ENCODE measurements at regions not wholly inside any gene's neighbourhood (a gene's known extent, or its start where the extent isn't known, plus 50 kb on each side); places are given as distances from the start of the nearest gene placed in this dataset.
"Not testable (repeated sequence)": the region's sequence is repeated elsewhere in the genome, so short reads cannot be mapped to it uniquely, and the experiment has no call there.

GRCh38 chr10:25811052-25811685, 122.9 kb upstream of the MYO3A start:
- FAIRE-seq, result no peak

DNA sequence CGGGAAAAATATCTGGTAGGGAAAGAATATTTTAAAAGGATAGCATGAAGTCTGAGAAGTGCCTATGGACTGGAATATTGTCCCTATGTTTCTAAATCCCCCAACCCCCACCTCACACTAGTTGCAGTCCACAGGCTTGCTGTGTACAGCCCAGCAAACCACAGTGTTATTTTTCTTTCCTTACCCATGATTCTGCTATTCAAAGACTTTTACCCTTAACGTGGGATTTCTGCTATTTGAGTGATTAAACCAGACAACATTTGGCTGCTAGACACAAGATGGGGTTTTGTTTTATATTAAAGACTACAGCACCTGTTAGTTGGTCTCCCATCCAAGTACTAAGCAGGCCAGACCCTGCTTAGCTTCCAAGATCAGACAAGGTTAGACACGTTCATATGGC, 120.5 kb upstream of the MYO3A start:
- no peak for FAIRE-seq

GRCh38 chr10:25815236-25815635, 118.8 kb upstream of the MYO3A start:
- no peak for FAIRE-seq

GRCh38 chr10:25815999-25816768, 117.8 kb upstream of the MYO3A start:
- no peak for FAIRE-seq

- no peak for FAIRE-seq
Observed at GRCh38 chr10:25817200-25817599, 116.8 kb upstream of the MYO3A start.

- FAIRE-seq, result no peak
Observed at GRCh38 chr10:25818751-25819150, 115.3 kb upstream of the MYO3A start.

- no peak for FAIRE-seq
Observed at GRCh38 chr10:25820472-25820871, 113.6 kb upstream of the MYO3A start.

GRCh38 chr10:25820874-25821273, 113.2 kb upstream of the MYO3A start:
- no peak for FAIRE-seq

GRCh38 chr10:25824050-25824449, 110.0 kb upstream of the MYO3A start:
- no peak for FAIRE-seq

GRCh38 chr10:25828475-25828874, 105.6 kb upstream of the MYO3A start:
- FAIRE-seq, result no peak

GRCh38 chr10:25831080-25831479, 102.9 kb upstream of the MYO3A start:
- no peak for FAIRE-seq

- FAIRE-seq, result no peak
Observed at GRCh38 chr10:25839683-25840082, 94.3 kb upstream of the MYO3A start.

- not testable (repeated sequence) for FAIRE-seq
Observed at GRCh38 chr10:25840875-25841274, 93.2 kb upstream of the MYO3A start.

DNA sequence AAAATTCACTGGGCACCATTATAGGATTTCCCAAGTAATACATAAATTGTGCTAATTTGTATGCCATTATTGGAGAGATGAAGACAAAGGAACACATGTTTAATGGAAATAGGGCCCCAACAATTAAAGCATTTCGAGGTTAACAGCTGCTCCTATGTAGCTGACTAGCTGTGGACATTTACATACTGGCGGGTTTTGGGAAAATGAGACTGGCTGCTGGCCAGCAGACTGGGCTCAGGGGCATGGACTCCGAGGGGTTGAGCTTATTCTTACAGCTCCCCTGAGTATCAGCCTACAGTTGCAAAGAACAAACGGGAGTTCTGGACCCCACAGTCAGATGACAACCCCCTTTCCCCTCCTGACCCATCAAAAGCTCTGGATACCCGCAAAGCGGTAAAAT, 91.9 kb upstream of the MYO3A start:
- FAIRE-seq, result no peak

DNA sequence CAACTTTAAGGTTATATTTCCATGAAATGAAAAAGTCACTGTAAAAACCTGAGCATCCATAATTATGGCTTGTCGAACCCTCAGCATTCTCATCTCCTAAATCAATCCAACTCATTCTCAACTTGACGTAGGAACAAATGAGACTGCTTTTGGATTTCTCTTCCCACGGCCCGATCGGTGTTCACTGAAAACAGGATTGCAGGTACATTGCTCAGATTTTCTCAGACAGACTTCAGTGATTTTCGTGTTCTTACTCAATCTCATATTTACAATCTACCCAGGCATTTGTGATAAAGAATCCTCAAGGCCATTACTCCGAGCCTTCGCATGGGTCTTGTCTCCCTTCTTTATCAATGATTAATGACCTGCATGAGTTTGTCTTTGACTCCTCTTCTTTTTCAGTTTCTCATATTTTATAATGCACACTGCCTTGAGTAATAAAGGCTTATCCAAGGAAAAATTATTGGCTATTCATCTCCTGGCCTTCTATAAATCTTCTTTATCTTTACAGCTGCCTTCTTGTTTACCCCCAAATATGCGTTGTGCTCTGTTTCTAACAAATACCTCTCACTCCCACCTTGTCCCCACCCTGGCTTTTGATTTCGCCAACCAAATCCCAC, 90.4 kb upstream of the MYO3A start:
- FAIRE-seq, result no peak

DNA sequence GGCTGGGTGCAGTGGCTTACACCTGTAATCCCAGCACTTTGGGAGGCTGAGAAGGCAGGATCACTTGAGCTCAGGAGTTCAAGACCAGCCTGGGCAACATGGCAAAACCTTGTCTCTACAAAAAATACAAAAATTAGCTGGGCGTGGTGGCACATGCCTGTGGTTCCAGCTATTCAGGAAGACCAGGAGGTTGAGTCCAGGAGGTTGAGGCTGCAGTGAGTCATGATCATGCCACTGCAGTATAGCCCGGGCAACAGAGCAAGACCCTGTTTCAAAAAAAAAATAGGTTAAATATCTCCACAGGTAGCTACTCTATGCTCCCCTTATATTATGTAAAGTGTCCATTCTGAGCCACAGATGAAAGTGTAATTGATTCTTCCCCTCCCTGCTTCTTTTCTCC, 89.3 kb upstream of the MYO3A start:
- FAIRE-seq, result not testable (repeated sequence)

DNA sequence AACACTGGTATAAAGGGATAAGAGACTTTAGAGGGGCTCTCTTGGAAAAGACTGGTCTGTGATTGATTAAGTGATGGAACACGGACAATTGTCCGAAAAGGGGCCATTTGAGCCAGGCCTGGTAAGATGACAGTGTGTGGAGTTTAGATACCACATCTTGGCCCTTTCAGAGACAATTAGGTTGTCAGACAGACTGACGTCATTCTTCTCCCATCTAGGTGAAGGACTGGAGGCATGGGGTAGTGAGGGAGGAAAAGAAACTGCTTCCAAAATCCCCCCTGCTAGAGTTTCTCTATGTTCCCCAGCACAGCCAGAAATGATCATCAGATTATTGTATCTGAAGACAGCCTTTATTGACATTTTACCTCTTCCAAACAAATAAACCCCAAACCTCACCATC, 84.8 kb upstream of the MYO3A start:
- no peak for FAIRE-seq

DNA sequence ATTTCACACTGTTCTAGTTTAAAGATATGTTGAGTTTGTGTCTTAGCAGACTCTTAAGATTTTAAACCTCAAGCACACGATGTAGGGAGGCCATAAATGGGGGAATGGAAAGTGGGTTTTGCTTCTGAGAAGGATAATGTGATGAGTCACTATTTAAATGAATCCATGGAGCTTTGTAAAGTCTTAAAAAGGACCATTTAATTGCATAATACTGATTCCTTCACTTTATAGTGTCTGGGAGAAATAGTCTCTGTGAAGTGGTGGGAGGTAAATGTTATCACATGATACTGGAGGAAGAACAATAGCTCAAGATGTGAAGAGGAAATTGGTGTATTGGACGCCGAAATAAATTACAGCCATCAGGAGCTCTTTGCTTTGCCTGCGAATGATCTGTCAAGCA, 84.0 kb upstream of the MYO3A start:
- no peak for FAIRE-seq

DNA sequence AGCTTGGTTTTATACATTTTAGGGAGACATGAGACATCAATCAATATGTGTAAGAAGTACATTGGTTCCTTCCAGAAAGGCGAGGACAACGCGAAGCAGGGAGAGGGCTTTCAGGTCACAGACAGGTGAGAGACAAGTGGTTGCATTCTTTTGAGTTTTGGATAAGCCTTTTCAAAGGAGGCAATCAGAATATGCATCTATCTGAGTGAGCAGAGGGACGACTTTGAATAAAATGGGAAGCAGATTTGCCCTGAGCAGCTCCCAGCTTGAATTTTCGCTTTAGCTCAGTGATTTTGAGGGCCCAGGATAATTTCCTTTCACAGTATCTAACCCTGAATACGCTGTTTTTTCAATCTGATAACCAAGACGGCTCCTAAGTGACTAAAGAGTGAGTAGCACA, 82.5 kb upstream of the MYO3A start:
- FAIRE-seq, result no peak

DNA sequence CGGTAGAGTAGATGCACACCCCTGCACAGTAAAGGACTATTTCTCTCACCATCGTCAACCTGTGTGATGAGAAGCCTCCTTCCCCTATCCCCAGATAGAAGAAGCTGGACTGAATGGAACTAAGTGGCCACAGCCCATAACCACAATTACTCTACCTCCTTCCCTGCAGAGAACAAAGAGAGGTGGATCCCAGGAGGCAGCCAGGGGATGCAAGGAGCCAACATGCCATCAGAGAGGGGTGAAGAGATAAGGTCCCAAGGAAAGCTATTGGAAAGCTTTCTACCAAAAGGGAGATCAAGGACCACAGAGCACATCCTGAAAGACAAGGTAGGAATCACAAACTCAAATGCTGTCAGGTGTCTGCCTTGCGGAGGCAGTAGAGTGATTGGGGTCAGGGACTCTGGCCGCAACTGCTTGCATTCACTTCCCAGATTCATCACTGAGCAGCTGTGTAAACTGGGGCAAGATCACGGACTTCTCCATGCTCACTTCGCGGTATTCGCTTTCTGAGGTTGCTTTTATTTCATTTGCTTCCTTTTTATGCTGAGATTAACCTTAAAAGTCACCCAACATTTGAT, 81.6 kb upstream of the MYO3A start:
- FAIRE-seq, result no peak

DNA sequence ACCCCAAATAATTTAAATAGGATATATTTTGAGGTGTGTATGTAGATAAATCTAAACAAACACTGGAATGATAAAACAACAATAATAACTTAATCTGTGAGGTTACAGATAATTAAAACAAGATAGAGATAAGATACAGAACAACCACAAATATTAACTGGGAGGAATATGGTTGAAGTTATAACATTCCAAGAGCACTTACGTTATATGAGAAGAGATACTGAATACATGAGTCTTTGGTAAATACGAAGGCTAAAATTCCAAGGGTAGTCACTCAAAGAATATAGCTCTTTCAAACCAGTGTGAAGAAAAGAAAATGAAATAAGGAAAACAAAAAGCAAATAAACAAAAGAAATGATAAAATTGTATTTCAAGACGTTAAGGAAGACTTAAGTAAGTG, 76.0 kb upstream of the MYO3A start:
- FAIRE-seq, result no peak

DNA sequence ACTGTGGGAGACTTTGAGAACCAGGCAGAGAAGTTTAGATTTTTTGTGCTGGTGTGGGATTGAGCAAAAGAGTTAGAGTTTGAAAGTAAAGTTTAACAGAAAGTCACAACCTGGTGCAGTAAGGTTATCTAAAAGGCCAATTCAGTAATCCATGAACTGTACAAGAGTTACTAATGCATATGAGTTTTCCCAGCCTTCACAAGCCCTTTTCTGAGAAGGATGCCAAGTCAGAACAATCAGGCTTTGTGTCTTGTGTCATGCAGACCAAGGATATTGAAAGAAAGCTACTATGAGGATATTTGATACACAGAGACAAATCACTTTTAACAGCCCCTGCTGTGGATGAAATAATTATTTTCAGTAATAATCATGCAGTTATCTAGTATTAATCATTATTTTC, 68.8 kb upstream of the MYO3A start:
- no peak for FAIRE-seq

GRCh38 chr10:25867321-25867720, 66.7 kb upstream of the MYO3A start:
- no peak for FAIRE-seq

DNA sequence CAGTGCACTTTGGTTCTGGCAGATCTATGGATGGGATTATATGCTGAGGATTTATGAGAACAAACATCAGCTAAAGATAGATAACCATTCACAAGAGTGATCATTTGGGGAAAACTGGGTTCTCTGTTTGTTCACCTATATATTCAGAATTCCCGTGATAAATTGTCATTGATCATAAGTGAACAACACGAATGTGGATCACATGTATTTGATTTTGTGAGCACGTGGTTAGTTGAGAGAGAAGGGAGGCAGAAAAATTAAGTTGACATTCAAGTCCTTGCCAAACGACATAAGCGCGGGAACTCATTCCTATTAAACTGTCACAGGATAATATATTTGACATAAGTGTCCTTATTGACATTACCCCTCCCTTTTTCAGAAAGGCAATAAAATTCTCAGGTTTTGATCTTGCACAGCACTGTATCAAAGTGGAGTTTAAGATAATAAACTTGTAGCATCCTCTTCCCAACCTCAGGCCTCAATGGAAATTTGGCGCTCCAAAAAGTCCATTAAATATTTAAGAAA, 64.9 kb upstream of the MYO3A start:
- FAIRE-seq, result no peak

All from colon (tissue), 2 donors.